ENCODE measurements at regions not wholly inside any gene's neighbourhood (a gene's known extent, or its start where the extent isn't known, plus 50 kb on each side); places are given as distances from the start of the nearest gene placed in this dataset.
"Not testable (repeated sequence)": the region's sequence is repeated elsewhere in the genome, so short reads cannot be mapped to it uniquely, and the experiment has no call there.

GRCh38 chr6:121691126-121691551 lies 255.7 kb downstream of the GJA1 start:
- DNase-seq (ENCODE audit: low spot score), result no peak

GRCh38 chr6:121694389-121694788 lies 258.9 kb downstream of the GJA1 start:
- DNase-seq (ENCODE audit: low spot score), result no peak

GRCh38 chr6:121694801-121695251 lies 259.4 kb downstream of the GJA1 start:
- no peak for DNase-seq (ENCODE audit: low spot score)

GRCh38 chr6:121695329-121695728 lies 259.9 kb downstream of the GJA1 start:
- DNase-seq (ENCODE audit: low spot score), result no peak

DNA sequence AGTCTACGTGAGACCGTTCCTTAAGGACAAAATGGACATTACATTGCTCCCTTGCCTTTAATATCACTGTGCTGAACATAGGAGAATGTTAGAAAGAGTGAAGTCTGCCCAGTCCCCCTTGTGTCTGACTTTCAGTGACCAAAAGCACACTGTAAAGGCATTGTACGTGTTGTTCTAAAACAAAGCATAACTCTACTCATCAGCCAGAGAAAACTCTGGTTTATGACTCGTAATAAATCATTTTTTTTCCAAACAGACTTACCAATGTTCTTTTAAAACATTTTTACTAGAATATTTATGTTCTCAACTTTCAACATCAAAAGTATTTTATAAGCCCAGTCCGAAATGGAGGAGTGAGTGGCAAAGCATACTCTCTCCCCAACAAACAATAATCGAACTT lies 262.5 kb downstream of the GJA1 start:
- DNase-seq (ENCODE audit: low spot score), result no peak

GRCh38 chr6:121698617-121699016 lies 263.2 kb downstream of the GJA1 start:
- DNase-seq (ENCODE audit: low spot score), result no peak

DNA sequence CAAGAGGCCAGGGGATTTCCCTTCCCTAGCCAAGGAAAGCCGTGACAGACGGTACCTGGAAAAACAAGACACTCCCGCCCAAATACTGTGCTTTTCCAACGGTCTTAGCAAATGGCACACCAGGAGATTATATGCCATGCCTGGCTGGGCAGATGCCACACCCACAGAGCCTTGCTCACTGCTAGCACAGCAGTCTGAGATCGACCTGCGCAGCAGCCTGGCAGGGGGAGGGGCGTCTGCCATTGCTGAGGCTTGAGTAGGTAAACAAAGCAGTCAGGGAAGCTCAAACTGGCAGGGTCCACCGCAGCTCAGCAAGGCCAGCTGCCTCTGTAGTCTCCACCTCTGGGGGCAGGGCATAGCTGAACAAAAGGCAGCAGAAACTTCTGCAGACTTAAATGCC lies 267.7 kb downstream of the GJA1 start:
- DNase-seq (ENCODE audit: low spot score), result not testable (repeated sequence)

GRCh38 chr6:121711472-121711871 lies 276.0 kb downstream of the GJA1 start:
- DNase-seq (ENCODE audit: low spot score), result no peak

DNA sequence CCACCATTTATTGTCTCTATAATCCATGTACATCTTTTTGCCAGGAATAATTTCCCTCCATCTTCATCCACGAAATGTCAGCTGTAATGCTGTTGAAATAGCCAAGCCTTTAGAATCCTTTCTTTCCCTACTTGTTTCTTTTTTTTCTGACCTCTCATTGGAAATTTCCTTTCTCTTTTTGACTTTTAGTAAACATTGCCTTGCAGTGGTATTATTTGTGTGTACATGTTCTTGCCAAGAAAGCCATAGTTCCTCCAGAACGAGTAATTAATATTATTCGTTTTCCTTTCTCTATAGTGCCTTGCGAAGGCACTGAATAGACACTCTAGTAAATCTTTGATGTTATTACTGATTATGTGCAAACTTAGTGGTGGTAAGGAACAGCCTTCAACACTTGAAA lies 282.2 kb downstream of the GJA1 start:
- DNase-seq (ENCODE audit: low spot score), result no peak

DNA sequence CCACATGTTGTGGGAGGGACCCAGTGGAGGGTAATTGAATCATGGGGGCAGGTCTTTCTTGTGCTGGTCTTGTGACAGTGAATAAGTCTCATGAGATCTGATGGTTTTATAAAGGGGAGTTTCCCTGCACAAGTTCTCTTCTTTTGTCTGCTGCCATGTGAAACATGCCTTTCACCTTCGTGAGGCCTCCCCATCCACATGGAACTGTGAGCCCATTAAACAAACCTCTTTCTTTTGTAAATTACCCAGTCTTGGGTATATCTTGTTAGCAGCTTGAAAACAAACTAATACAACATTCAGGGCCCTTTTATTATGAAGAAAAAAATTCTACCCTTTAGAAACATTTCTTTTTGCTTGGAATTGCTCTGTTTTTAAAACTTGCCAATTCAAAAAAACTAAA lies 285.4 kb downstream of the GJA1 start:
- not testable (repeated sequence) for DNase-seq (ENCODE audit: low spot score)

- DNase-seq (ENCODE audit: low spot score), result no peak
Observed at GRCh38 chr6:121723623-121724022, 288.2 kb downstream of the GJA1 start.

DNA sequence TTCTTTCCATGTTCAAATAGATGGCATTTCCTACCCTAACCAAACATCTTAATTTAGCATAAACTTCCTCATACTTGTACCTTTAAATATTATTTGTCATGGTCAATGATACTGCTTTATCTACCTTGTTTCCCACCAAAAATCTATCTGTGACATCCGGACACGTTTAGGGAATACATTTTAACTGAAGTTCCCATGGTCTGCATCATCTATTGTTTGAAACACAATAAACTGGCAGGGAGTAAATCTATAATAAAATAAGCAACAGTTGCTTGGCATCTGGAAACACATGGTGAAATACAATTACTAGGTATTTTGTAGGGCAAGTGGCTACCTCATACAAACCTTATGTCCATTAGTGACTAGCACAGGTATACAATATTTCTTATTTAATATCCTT lies 289.1 kb downstream of the GJA1 start:
- DNase-seq (ENCODE audit: low spot score), result no peak

- DNase-seq (ENCODE audit: low spot score), result no peak
Observed at GRCh38 chr6:121726596-121726995, 291.1 kb downstream of the GJA1 start.

DNA sequence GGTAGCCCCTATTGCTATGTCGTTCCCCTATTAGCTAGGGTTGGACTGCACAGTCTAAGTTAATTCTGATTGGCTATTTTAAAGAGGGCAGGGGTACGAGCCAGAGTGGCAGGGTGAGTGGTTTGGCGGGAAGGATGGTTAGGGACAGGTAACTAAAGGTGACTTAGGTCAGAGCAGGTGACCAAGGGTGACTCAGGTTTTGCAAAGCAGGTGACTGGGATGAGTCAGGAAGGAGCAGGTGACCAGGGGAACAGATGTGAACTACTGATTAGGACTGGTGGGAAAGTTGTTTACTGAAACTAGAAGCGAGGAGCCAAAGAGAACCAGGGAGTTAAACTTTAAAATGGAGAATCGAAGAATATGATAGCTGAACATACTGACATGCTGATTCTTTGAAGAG lies 295.2 kb downstream of the GJA1 start:
- no peak for DNase-seq (ENCODE audit: low spot score)

DNA sequence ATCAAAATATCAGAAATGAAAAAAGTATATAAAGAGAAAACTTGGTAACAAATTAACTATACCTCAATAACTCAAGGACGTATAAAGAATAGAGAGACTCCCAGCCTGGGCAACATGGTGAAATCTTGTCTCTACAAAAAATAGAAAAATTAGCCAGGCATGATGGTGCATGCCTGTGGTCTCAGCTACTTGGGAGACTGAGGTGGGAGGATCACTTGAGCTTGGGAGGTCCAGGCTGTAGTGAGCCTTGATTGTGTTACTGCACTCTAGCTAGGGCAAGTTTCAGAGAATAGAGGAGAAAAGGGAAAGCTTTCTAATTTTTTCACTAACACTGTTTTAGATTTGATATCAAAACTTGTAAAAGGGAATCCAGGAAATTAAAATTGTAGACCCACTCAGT lies 295.9 kb downstream of the GJA1 start:
- no peak for DNase-seq (ENCODE audit: low spot score)

- no peak for DNase-seq (ENCODE audit: low spot score)
Observed at GRCh38 chr6:121732641-121733040, 297.2 kb downstream of the GJA1 start.

- DNase-seq (ENCODE audit: low spot score), result no peak
Observed at GRCh38 chr6:121733234-121733633, 297.8 kb downstream of the GJA1 start.

DNA sequence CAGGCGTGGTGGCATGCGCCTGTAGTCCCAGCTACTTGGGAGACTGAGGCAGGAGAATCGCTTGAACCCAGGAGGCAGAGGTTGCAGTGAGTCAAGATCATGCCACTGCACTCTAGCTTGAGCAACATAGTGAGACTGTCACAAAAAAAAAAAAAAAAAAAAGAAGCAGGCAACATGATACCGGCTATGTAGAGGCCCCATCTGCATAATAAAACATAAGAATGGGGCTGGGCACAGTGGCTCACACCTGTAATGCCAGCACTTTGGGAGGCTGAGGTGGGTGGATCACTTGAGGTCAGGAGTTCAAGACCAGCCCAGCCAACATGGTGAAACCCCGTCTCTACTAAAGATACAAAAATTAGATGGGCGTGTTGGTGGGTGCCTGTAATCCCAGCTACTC lies 304.7 kb downstream of the GJA1 start:
- DNase-seq (ENCODE audit: low spot score), result not testable (repeated sequence)

DNA sequence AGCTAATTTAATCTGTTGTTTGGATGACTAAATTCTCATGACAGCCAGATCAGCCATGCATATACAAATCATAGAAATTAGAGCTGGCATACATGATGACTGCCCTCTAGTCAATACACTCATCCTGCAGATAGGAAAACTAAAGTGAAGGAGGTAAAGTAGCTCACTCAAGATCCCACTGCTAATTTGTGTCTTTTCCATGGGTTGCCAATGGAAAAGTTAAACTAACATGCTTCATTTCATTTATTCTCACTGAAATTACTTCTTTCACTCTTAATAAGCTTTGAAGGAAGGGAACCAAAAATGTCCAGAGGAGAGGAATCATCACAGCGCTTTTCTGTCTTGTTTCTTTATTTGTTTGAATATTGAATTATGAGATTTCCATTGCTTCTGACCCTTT lies 308.2 kb downstream of the GJA1 start:
- DNase-seq (ENCODE audit: low spot score), result no peak

DNA sequence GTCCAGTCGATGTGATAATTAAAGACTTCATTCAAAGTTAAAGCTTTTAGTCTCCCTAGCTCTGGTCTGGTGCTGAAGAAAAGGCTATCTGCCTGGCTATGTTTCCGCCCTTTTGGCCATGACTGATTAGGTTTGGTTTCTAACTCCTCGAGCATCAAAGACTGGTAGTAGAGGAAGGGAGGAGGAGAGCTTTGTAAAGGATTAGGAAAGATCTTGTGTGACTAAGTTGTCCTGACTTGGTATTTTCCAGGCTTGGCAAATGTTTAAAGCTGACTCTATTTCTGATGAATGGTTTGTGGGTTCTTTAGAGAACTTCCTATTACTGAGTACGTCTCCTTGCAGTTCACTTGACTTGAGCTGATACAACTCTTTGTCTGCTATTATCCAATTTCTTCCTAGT lies 312.9 kb downstream of the GJA1 start:
- no peak for DNase-seq (ENCODE audit: low spot score)

- no peak for DNase-seq (ENCODE audit: low spot score)
Observed at GRCh38 chr6:121748850-121749249, 313.4 kb downstream of the GJA1 start.

DNA sequence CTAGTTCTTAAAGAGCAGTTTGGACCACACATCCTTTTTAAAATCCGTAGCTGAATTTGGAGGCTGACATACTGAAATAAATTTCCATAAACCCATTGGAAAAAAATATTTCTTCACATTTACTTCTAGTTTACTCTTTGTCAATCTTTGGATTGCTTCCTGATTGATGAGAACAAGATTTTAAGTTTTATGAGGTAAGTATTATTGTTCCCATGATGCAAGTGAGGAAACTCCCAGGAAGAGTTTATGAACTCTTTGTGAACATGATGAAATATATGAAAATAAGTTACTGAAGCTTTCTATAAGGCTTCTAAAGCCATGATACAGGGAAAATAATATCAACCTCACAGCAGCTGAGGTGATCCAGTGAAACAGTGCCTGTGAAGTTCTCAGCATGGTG lies 320.0 kb downstream of the GJA1 start:
- no peak for DNase-seq (ENCODE audit: low spot score)

DNA sequence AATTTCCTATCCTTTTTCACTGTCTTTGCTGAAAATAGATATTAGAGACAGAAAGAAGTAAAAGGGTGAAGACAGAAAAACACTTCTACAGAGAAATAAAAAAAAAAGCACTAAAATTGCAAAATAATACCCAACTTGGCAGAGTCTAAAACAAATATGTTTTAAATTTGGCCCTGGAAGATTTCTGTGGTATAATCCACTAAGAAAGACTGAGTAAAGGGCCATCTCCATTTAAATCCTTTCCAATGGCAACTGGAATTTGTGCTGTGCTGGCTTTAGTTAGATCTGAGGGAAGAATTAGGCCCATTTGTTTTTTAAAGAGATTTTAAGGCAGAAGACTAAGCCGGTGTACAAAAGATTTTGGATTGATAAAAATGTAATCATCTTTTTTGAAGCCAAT lies 321.2 kb downstream of the GJA1 start:
- DNase-seq (ENCODE audit: low spot score), result no peak

- DNase-seq (ENCODE audit: low spot score), result no peak
Observed at GRCh38 chr6:121759370-121759769, 323.9 kb downstream of the GJA1 start.

- DNase-seq (ENCODE audit: low spot score), result no peak
Observed at GRCh38 chr6:121760191-121760590, 324.7 kb downstream of the GJA1 start.
